Liver (tissue), 2 donors: ENCODE measurements at regions not wholly inside any gene's neighbourhood (a gene's known extent, or its start where the extent isn't known, plus 50 kb on each side); places are given as distances from the start of the nearest gene placed in this dataset.

ENCODE experiments used
- ZBTB33 ChIP-seq: IDR thresholded peaks from 2 replicates; pipeline ENCODE4 v1.6.1; 2016; ENCODE audit warnings: antibody characterized with exemption
- TF ChIP-seq, protein P1 (sequence below): fragments of 150-350 bp; IDR thresholded peaks from 2 replicates; pipeline ENCODE4 v1.5.1; 2017; ENCODE audit warnings: improper control_type of control experiment, low read depth, low read length; ENCODE audit not compliant: missing input control
- donor health status: healthy.

- TF ChIP-seq ZBTB33: no peak
- TF ChIP-seq, protein P1, sequence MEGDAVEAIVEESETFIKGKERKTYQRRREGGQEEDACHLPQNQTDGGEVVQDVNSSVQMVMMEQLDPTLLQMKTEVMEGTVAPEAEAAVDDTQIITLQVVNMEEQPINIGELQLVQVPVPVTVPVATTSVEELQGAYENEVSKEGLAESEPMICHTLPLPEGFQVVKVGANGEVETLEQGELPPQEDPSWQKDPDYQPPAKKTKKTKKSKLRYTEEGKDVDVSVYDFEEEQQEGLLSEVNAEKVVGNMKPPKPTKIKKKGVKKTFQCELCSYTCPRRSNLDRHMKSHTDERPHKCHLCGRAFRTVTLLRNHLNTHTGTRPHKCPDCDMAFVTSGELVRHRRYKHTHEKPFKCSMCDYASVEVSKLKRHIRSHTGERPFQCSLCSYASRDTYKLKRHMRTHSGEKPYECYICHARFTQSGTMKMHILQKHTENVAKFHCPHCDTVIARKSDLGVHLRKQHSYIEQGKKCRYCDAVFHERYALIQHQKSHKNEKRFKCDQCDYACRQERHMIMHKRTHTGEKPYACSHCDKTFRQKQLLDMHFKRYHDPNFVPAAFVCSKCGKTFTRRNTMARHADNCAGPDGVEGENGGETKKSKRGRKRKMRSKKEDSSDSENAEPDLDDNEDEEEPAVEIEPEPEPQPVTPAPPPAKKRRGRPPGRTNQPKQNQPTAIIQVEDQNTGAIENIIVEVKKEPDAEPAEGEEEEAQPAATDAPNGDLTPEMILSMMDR: no peak
Observed at GRCh38 chr3:130823241-130823884, 70.5 kb upstream of the ATP2C1 start.
